Left ventricle myocardium superior (tissue), 1 donor: ENCODE measurements at regions not wholly inside any gene's neighbourhood (a gene's known extent, or its start where the extent isn't known, plus 50 kb on each side); places are given as distances from the start of the nearest gene placed in this dataset.
"Not testable (repeated sequence)": the region's sequence is repeated elsewhere in the genome, so short reads cannot be mapped to it uniquely, and the experiment has no call there.

Experiments
- ATAC-seq: fragments of 200-7000 bp; cut with Tn5 transposase; one replicate; pipeline ENCODE4 v1.9.1; 2020; ENCODE audit warnings: mild to moderate bottlenecking, moderate library complexity
- DNase-seq: peaks from one replicate; pipeline ENCODE4 v3.0.0-alpha.2; 2020
- intact Hi-C: fragments of 100-400 bp; cut with micrococcal nuclease; formaldehyde crosslinking; loops from one replicate; pipeline ENCODE4 v1.11.0; 2022
- donor health status: DM: no; HTN: yes; CAD: no; lungs with severe emphysema.

DNA sequence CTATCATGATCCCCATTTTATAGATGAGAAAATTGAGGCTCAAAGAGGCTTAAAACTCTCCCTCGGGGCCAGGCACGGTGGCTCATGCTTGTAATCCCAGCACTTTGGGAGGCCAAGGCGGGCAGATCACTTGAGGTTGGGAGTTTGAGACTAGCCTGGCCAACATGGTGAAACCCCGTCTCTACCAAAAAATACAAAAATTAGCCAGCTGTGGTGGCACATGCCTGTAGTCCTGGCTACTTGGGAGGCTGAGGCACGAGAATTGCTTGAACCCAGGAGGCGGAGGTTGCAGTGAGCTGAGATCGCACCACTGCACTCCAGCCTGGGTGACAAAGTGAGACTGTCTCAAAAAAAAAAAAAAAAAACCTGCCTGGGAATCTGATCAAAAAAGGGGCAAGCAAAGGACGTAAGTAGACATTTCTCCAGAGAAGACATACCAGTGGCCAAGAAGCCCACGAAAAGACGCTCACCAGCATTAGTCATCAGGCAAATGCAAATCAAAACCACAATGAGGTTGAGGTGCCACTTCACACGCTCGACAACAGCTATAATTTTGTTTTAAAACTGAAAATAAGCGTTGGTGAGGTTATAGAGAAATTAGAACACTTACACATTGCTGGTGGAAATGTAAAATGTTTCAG lies 115.1 kb upstream of the TNRC6C start:
- peak; percentile 19 for DNase-seq
- ATAC-seq, intact Hi-C loops: not testable (repeated sequence)

DNA sequence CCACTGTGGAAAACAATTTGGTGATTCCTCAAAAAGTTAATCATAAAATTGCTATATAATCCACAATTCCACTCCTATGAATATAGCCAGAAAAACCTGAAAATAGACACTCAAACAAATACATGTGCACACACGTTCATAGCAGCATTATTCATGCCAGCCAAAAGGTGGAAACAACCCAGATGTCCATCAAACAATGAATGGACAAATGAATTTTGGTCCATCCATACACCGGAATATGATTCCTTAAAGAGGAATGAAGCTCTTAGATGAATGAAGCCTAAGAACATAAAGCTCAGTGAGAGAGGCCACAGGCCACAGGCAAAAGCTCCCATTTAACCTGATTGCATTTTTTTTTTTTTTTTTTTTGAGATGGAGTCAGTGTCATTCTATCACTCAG lies 114.6 kb upstream of the TNRC6C start:
- intact Hi-C loops = no loop called here
- no peak for ATAC-seq
- no peak for DNase-seq

DNA sequence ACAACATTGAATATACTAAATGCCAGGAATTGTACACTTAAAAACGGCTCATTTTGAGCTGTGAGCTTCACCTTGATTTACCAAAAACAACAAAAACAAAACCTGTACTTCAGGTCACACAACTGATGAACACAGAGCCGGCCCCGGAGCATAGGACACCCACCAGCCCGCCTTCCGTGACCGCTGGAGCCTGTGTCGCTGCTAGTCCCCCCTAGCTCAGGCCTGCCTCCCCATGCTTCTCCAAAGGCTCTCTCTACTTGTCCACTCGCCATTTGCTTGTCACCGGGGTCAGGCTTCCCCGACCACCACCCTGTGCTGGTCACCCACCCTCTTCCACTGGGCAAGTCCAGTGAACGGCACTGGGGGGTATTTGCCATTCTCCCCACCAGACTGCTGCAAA lies 113.8 kb upstream of the TNRC6C start:
- peak; percentile 20 for DNase-seq
- intact Hi-C loops = no loop called here

DNA sequence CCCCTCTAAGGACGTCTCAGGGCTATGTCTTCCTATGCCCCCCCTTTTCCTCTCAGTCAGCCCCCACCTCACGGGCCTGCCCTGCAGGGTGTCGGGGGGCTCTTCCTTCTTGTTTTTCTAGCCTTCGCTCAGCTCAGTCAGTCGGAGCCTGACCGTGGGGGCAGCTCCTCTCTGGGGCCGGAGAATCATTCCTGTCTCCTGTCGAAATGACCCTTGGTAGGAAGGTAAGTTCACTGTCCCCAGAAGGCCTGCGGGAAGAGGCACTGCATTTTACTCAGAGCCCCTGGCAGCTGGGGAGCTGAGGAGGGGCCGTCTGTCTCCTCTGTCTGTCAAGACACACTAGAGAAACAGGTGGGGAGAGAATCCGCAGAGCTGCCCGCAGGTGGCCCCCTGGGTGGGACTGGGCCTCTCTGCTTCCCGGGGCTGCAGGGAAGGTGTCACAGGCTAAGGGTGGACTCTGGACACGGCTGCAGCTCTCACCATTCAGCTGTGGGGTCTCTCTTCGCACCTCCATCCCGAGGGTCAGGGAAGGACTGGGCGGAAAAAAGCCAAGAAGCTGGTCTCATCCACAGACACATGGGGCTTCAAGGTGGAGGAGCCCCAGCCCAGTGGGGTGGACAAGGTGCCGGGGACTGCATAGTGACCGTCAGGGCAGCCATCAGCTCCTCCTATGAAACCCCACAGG lies 112.8 kb upstream of the TNRC6C start:
- DNase-seq (peak; percentile 18), ATAC-seq (no peak)
- intact Hi-C loops = no loop called here

More for the DNA sequence above, 113.8 kb upstream of the TNRC6C start:
- no peak for ATAC-seq

DNA sequence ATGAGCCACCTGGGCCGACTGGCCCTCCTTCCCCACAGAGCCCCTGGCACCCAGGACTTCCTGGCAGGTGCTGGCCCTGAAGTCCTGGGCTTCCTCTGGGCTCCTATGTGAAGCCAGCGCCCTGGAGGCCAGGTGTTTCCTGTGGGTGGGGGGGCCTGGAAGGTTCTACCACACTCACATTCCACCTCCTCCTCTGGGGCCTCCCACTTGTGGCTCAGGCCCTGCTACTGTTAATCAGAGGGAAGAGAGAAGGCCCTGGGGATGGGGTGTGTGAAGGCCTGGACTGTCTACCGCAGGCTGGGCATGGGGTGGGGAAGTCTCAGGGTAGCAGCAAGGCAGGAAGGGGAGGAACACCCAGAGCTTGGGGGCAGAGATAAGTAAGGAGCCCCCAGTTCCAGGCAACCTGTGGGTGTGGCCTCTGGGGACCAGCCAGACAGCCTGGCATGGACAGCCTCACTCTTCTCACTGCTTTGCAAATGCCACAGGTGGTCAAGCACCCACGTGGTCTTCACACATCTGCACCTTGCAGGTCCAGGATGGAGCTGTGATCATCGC lies 111.9 kb upstream of the TNRC6C start:
- no peak for ATAC-seq
- DNase-seq = peak; percentile 26
- intact Hi-C loops = no loop called here

DNA sequence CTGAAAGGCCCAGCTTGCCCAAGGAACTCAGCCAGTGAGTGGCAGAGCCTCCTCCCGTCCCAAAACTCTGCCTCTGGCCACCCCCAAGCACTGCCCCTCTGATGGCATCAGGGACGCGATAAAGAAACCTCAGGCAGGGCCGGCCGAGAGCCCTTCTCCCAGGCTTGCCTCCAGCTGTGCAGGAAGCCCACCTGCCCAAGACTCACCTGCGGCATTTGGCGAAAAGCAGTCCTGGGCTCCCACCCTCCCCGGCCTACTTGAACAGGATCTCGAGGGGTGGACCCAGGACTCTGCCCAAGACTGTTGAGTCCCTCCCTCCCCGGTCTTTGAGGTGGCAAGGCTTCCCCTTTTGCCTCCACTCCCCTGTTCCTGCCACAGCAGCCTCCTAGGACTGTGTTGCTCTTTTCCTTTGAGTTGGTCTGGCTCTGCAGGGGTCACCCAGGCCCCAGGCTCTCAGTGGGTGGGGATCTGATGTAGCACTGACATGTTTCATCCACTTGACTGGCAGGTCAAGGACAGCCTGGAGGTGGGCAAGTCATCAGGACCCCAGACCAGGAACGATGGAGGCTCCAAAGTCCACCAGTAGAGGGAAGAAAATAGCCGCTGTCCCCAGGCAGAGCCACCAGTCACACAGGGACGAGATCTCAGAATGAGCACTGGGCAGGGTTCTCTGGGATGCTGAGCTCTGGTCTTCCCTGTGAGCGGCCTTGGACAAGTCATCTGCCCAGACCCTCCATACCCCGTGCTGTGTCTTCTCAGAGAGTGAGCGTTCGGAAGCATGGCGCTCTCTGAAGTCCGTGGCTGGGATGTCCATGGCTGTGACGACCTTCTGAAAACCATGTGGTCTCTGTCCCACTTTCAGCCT lies 111.0 kb upstream of the TNRC6C start:
- intact Hi-C loops = no loop called here
- no peak for ATAC-seq
- peak; percentile 12 for DNase-seq

DNA sequence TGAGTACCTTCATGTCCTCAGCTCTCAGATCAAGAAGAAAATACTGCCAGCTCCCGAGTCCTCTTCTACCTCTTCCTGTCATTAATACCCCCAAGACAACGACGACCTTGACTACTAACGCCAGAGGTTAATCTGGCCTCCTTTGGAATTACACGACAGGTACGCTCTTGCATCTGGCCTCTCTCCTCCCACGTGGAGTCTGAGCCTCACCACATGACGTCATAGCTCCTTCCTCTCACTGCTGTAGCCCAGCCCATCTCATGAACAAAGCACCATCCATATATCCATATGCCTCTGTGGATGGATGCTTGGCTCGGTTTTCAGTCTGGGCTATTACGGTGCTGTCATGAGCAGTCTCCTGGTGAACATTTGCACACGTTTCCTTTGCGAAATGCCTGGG lies 110.2 kb upstream of the TNRC6C start:
- DNase-seq = no peak
- intact Hi-C loops = no loop called here
- ATAC-seq = no peak

DNA sequence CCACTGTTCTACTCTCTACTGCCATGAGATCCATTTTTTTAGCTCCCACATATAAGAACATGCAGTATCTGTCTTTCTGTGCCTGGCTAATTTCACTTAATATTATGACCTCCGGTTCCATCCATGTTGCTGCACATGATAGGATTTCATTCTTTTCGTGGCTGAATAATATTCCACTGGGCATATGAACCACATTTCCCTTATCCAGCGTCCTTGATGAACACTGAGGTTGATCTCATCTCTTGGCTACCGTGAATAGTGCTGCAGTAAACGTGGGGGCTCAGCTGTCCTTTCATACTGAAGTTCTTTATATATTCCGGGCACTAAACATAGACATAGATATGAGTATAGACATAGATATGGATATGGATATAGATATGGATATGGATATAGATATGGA lies 109.3 kb upstream of the TNRC6C start:
- intact Hi-C loops = no loop called here
- no peak for DNase-seq
- ATAC-seq = no peak

DNA sequence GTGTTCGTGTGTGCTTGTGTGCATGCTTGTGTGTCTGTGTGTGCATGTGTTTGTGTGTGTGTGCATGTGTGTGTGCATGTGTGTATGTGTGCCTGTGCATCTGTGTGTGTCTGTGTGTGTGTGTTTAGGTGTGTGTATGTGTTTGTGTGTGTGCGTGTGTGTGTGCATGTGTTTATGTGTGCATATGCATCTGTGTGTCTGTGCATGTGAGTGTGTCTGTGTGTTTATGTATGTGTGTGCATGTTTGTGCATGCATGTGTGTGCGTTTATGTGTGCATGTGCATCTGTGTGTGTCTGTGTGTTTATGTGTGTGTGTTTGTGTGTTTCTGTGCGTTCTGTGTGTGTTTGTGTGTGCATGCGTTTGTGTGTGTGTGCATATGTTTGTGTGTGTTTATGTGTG lies 106.6 kb upstream of the TNRC6C start:
- no peak for ATAC-seq
- no peak for DNase-seq
- intact Hi-C loops = no loop called here

DNA sequence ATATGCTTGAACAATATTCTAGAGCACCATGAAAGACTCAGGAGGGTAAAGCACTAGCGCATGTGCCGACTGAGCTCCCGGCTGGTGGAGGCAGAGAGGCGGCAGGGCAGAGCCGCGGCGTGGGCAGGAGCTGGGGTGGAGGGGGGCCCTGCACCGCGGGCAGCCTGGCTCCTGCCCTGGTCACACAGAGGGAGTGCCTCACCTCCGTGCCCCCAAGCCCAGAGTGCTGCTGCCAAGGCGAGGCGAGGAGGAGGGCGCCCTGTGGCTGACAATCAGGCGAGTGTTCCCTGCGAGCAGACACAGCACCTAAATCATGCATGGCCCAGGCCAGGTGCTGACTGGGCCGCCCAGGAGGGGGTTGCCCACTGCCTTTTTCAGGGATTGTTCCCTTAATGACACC lies 105.8 kb upstream of the TNRC6C start:
- intact Hi-C loops = no loop called here
- ATAC-seq (no peak), DNase-seq (peak; percentile 19)

DNA sequence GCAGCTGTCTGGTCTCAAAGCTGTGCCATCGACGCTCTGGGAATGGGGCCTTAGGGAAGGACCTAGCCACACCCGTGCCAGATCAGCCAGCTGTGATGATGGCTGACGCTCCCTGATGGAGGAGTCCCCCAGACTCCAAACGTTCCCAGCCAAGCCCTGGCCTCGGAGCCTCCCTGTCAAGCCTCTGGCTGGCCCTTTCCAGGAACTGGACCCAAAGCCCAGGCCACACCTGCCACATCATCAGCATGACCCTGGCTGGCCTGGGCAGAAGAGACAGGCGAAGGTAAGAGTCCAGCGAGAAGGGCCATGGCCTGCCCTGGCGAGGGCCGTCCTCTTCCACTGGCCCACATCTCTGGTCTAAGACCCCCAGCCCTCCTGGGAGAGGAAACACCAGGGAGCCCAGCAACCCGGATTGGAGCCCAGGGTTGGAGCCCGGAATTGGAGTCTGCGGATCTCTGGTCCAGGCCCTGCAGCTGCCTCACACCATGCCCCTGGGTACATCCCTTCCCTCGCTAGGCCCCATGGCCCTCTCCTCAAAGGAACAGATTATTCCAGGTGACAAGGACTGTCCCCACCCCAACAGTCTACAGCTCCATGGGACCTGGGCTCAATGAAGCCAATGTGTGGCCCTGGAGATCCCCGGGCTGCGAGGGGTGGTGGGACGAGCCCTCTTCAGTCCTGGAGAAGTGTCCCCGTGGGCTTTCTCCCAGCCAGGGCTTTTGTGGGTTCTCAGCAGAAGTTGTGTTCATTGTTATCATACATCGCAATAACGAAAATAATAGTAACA lies 105.1 kb upstream of the TNRC6C start:
- ATAC-seq (no peak), DNase-seq (peak; percentile 14)
- intact Hi-C loops = no loop called here

DNA sequence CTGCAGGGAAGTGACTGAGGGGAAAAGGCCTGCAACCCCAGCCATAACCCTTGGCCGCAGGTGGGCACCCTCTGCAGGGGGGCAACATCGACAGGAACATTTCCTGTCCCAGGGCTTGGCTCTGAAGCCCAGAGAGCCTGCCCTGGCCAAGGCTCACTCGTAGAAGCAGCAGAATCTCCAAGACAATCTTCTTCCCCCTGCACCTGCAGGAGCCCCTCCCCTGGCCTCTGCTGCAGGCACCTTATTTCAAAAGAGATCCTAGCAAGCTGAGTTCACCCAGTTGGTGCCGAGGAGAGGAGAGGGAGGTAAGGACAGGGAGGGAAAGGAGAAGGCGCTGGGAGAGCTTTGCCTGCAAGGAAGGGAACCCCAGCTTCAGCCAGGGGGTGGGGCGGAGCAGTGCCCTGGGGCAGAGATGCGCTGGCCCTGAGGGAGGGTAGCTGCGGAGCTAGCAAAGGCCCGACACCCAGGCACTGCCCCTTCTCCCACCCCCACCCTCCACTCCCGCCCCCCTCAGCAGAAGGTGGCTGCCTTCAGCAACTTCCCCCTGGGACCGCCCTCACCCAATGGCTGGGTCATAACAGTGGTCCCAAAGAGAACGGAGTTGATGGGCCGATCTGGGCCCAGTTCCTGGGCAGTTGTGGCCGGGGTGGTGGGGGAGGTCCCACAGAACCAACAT lies 104.3 kb upstream of the TNRC6C start:
- DNase-seq (no peak), ATAC-seq (no peak)
- intact Hi-C loops = no loop called here

DNA sequence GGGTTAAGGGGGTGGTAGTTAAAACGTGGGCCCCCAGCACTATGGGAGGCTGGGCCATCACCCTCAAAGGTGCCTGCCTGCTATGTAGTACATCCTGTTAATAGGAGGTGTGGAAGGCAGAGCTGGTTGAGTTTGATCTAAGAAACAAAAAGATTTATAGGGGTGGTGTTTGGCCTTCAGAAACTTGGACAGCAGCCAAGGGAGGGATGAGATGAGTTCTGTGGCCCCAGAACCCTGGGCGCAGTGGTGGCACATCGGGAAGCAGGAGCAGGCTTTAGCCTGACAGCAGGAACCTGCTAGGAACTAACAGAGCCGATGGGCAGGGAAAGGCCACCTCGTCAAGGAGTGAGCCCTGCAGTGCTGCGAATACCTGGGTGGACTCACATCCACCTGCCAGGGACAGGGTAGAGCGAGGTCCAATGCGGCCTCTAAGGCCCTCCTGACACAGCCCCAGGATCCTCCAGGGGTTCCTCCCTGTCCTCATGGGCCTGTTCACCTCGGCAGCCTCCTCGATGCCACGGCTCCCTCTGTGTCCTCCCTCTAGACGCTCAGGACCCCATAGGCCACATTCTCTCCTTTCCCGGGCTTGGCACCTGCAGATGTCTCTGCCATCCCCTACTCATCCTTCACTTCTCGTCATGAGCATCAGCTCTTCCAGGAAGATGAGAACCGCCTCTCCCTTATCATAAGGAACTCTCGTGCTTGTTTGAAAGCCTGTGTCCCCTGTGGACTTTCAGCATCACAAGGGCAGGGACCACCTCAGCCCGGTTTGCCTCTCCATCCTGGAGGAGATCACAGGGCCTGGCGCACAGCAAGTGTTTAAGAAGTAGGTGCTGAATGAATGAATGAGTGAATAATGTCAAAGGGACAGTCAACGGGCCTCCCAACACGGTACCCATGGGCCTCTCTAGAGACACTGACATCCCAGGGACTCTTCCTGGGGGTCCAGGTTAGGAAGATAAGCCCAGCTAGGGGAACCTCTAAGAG lies 103.5 kb upstream of the TNRC6C start:
- DNase-seq = peak; percentile 16
- intact Hi-C loops = no loop called here
- no peak for ATAC-seq

DNA sequence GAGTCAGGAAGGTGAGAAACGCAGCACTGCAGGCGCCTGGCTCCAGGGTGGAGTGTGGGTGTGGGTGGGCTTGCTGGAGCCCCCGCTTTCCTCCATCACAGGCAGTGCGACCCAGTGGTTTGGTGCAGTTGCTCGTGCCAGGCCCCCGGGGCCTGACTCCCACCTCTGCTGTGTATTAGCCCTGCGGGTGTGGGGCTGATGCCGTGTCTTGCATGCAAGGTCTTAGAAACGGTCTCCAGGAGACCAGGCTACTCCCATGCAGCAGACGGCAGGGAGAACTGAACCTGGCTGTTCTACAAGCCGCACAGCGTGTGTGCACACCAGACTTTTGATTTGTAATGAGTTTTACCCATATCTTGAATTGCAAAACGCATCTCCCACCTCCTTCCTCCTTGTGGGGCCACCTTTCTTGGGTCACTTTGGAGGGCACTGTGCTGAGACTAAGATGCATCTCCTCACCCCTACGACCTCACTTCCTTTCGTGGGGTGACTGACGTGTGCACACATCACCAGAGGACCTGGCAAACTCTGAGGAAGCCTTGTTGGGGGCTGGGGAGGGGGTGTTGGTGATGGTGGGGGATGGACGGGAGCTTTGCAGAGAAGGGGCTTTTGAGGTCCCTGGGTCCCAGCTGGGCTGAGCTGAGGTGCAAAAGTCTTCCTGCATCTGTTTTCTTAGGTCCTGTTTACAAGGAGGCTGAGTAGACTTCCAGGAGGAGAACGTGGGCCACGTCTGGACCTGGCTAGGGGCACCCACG lies 101.8 kb upstream of the TNRC6C start:
- no peak for ATAC-seq
- DNase-seq = peak; percentile 19
- intact Hi-C loops = no loop called here

DNA sequence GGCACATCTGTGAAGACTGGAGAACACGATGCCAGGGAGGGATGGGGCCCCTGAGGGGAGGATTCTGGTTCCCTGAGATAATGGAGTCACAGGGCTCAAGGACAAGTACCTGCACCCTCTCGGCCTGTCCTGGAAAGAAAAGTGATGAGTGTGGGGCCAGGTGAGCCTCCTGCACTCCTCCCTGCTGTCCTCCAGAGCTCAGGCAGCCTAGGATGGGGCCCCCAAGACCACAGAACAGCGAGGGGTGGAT lies 101.3 kb upstream of the TNRC6C start:
- intact Hi-C loops = no loop called here
- ATAC-seq (no peak), DNase-seq (no peak)

DNA sequence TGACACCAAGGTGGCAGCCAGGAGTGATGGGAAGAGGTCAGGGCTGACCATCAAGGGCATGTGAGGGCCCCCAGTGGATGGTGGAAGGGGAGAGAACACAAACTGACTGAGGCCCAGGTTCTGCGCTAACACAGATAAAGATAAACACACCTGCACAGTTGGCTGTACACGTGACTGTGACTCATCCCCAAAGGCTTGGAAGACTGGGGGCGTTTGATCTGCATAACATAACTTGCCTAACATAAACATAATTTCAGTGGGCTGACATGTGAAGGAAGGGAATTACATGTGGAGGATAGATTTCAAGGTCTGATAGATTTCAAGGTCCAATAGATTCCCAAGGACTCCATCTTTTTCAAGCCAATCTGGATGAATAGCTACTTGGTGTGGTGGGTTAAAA lies 100.9 kb upstream of the TNRC6C start:
- no peak for DNase-seq
- no peak for ATAC-seq
- intact Hi-C loops = no loop called here
